ENCODE measurements at regions not wholly inside any gene's neighbourhood (a gene's known extent, or its start where the extent isn't known, plus 50 kb on each side); places are given as distances from the start of the nearest gene placed in this dataset.

- TF ChIP-seq EP300 (IDR thresholded peaks at IDR 0.05) = no peak
- no peak for TF ChIP-seq POLR2A (IDR thresholded peaks at IDR 0.05)
- no peak for TF ChIP-seq POLR2AphosphoS5 (IDR thresholded peaks at IDR 0.05)
- TF ChIP-seq, protein P1, sequence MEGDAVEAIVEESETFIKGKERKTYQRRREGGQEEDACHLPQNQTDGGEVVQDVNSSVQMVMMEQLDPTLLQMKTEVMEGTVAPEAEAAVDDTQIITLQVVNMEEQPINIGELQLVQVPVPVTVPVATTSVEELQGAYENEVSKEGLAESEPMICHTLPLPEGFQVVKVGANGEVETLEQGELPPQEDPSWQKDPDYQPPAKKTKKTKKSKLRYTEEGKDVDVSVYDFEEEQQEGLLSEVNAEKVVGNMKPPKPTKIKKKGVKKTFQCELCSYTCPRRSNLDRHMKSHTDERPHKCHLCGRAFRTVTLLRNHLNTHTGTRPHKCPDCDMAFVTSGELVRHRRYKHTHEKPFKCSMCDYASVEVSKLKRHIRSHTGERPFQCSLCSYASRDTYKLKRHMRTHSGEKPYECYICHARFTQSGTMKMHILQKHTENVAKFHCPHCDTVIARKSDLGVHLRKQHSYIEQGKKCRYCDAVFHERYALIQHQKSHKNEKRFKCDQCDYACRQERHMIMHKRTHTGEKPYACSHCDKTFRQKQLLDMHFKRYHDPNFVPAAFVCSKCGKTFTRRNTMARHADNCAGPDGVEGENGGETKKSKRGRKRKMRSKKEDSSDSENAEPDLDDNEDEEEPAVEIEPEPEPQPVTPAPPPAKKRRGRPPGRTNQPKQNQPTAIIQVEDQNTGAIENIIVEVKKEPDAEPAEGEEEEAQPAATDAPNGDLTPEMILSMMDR (IDR thresholded peaks at IDR 0.05) = no peak
- 74 to 80% methylated on average over 1 of the region's 1 CpG for WGBS, 2 donors
- Histone ChIP-seq H3K4me1 (no peaks in the 10 kb centered on the region), H3K9me3 (no peaks in the 10 kb centered on the region), H3K4me3 (no peak overlapping the region), H3K27me3 (no peaks in the 10 kb centered on the region), H3K27ac (no peak overlapping the region), H3K36me3 (no peaks in the 10 kb centered on the region)
- DNase-seq (no peak), ATAC-seq (ENCODE audit: low FRiP score in 2 of 2) (no peak)
Observed at GRCh38 chr4:135838889-135839288, 1637.3 kb upstream of the PABPC4L start.

DNA sequence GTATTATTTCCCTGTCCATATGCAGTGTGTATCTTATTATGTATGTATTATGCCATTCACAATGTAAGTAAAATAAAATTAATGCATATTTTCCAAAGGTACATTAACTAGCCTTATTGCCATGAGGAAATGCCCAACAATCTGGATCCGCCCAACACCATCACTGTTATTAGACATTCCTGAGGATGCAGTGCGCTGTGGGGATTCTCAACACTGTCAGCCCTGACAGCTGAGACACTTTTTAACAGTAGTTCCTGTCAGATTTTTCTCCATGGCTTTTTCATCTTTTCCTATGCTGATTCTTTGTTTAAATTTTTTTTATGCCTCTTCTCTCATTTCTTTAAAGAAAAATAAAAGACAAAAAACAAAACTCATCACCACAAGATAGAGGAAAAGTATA is 1632.9 kb upstream of the PABPC4L start:
- Histone ChIP-seq H3K36me3 (no peaks in the 10 kb centered on the region), H3K27ac (no peak overlapping the region), H3K4me3 (no peak overlapping the region), H3K9me3 (no peaks in the 10 kb centered on the region), H3K27me3 (no peaks in the 10 kb centered on the region), H3K4me1 (no peaks in the 10 kb centered on the region)
- DNase-seq (no peak), ATAC-seq (ENCODE audit: low FRiP score in 2 of 2) (no peak)
- TF ChIP-seq POLR2A (IDR thresholded peaks at IDR 0.05) = no peak
- no peak for TF ChIP-seq EP300 (IDR thresholded peaks at IDR 0.05)
- no peak for TF ChIP-seq POLR2AphosphoS5 (IDR thresholded peaks at IDR 0.05)
- TF ChIP-seq, protein P1 (IDR thresholded peaks at IDR 0.05) = no peak
- 90 to 95% methylated on average over 2 of the region's 2 CpGs for WGBS, 2 donors

GRCh38 chr4:135833529-135833928 is 1631.9 kb upstream of the PABPC4L start:
- Histone ChIP-seq H3K27me3 (no peaks in the 10 kb centered on the region), H3K9me3 (no peaks in the 10 kb centered on the region), H3K36me3 (no peaks in the 10 kb centered on the region), H3K4me3 (no peak overlapping the region), H3K27ac (no peak overlapping the region), H3K4me1 (no peaks in the 10 kb centered on the region)
- TF ChIP-seq EP300 (IDR thresholded peaks at IDR 0.05) (no peak), POLR2A (IDR thresholded peaks at IDR 0.05) (no peak), POLR2AphosphoS5 (IDR thresholded peaks at IDR 0.05) (no peak)
- TF ChIP-seq, protein P1 (IDR thresholded peaks at IDR 0.05) = no peak
- WGBS, 2 donors = 75 to 83% methylated on average over 1 of the region's 1 CpG
- ATAC-seq (ENCODE audit: low FRiP score in 2 of 2) (no peak), DNase-seq (no peak)

DNA sequence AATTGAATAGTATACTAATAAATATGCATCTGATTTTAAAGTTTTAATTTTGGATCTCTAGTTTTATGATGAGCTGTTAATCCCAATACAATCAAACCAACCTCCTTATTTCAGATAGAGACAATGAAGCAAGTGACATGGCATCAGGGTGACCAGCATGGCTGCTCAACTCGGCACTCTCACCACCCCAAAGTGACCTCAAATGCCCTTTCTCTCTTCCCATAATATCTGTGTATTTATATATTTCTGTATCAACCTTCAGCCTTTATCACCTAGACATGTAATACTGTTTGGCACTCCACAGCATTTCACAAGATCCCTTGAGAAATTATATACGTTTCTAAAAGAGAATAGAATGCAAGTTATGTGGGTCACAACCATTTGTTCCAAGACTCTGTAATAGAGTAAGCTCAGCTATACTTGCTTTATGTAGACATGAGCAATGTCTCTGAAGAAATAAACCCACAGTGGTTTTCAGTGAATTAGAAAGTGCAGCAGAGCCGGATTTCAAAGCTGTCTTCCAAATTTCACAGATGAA is 1623.2 kb upstream of the PABPC4L start:
- H3K9me3 ChIP-seq = no peaks in the 10 kb centered on the region
- ATAC-seq (ENCODE audit: low FRiP score in 2 of 2) (no peak), DNase-seq (no peak)
- no peaks in the 10 kb centered on the region for H3K36me3 ChIP-seq
- WGBS, 2 donors = 61 to 64% methylated on average over 3 of the region's 3 CpGs
- H3K4me3 ChIP-seq = no peak overlapping the region
- no peak overlapping the region for H3K27ac ChIP-seq
- H3K4me1 ChIP-seq = no peaks in the 10 kb centered on the region
- TF ChIP-seq POLR2A (IDR thresholded peaks at IDR 0.05) = no peak
- H3K27me3 ChIP-seq = no peaks in the 10 kb centered on the region

DNA sequence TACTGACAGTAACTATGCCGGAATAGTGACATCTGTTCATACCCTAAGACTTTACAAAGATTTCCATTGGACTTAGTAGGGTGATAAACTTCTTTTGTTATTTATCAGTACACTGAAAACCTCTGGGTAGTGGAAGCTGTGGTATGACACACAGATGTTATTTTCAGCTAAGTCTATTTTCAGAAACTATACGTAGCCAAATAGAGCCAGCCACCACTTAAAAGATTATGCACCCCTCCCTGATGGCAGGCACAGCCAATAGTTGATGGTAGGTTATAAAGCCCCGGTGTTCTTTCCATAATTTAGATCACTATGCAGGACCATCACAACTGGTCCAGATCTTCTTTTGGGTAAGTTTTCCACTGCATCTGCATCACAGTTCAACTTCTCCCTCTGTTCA is 1603.2 kb upstream of the PABPC4L start:
- Histone ChIP-seq H3K36me3 (no peaks in the 10 kb centered on the region), H3K27ac (no peak overlapping the region), H3K27me3 (no peaks in the 10 kb centered on the region), H3K9me3 (no peaks in the 10 kb centered on the region), H3K4me1 (no peaks in the 10 kb centered on the region), H3K4me3 (no peak overlapping the region)
- 86 to 91% methylated on average over 3 of the region's 3 CpGs for WGBS, 2 donors
- DNase-seq = no peak
- TF ChIP-seq POLR2AphosphoS5 (IDR thresholded peaks at IDR 0.05) (no peak), POLR2A (IDR thresholded peaks at IDR 0.05) (no peak), EP300 (IDR thresholded peaks at IDR 0.05) (no peak)
- TF ChIP-seq, protein P1 (IDR thresholded peaks at IDR 0.05) = no peak
- ATAC-seq (ENCODE audit: low FRiP score in 2 of 2) = no peak
